SK-N-SH (cell line): ENCODE measurements at regions not wholly inside any gene's neighbourhood (a gene's known extent, or its start where the extent isn't known, plus 50 kb on each side); places are given as distances from the start of the nearest gene placed in this dataset.

ENCODE experiments used
- CHD2 ChIP-seq: fragments of 150-350 bp; IDR thresholded peaks from 2 replicates; pipeline ENCODE4 v1.6.1; 2018; ENCODE audit warnings: low read length; ENCODE audit not compliant: partially characterized antibody
- FOSL2 ChIP-seq: IDR thresholded peaks from 2 replicates; pipeline ENCODE4 v1.4.0; 2012; ENCODE audit warnings: low read depth, mild to moderate bottlenecking, moderate library complexity, borderline replicate concordance
- GABPA ChIP-seq: IDR thresholded peaks from 2 replicates; pipeline ENCODE4 v1.4.0; 2012; ENCODE audit warnings: low read depth, mild to moderate bottlenecking
- JUND ChIP-seq: IDR thresholded peaks from 2 replicates; pipeline ENCODE4 v1.4.0; 2012
- POLR2AphosphoS5 ChIP-seq: IDR thresholded peaks from 2 replicates; pipeline ENCODE4 v1.6.1; 2012; ENCODE audit warnings: low read depth, low read length
- RAD21 ChIP-seq: IDR thresholded peaks from 2 replicates; pipeline ENCODE4 v1.6.1; 2012; ENCODE audit warnings: mild to moderate bottlenecking, low read length
- RCOR1 ChIP-seq: fragments of 150-350 bp; IDR thresholded peaks from 2 replicates; pipeline ENCODE4 v1.6.1; 2017; ENCODE audit warnings: antibody characterized with exemption, low read length
- TCF12 ChIP-seq: IDR thresholded peaks from 2 replicates; pipeline ENCODE4 v1.4.0; 2012
- TF ChIP-seq, protein P1 (sequence below): fragments of 200-600 bp; sonication (generic); IDR thresholded peaks from 2 replicates; pipeline ENCODE4 v1.6.1; 2017; ENCODE audit warnings: antibody characterized with exemption, mild to moderate bottlenecking, moderate library complexity
- TF ChIP-seq, protein P2 (sequence below): fragments of 150-350 bp; IDR thresholded peaks from 2 replicates; pipeline ENCODE4 v1.6.1; 2017; ENCODE audit warnings: antibody characterized with exemption, low read length, low read depth, borderline replicate concordance

DNA sequence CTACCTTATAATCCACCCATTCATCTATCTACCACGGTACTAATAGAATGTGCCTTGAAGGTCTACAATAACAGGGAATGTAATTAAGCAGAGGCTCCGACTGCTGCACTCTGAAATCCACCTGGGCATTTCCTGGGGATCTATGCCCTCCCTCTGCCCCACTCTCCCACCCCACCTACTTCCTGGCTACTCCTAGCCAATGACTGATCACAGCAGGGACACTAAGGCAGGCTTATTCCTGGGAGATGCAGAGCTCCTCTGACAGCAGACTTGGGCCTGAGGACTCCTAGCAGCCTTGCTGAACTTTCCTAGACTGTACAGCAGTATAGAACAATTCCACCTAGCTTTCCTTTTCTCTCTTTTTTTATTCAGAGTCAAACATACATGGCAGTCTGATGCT, 91.1 kb upstream of the DHRS4 start:
- TF ChIP-seq, protein P1, sequence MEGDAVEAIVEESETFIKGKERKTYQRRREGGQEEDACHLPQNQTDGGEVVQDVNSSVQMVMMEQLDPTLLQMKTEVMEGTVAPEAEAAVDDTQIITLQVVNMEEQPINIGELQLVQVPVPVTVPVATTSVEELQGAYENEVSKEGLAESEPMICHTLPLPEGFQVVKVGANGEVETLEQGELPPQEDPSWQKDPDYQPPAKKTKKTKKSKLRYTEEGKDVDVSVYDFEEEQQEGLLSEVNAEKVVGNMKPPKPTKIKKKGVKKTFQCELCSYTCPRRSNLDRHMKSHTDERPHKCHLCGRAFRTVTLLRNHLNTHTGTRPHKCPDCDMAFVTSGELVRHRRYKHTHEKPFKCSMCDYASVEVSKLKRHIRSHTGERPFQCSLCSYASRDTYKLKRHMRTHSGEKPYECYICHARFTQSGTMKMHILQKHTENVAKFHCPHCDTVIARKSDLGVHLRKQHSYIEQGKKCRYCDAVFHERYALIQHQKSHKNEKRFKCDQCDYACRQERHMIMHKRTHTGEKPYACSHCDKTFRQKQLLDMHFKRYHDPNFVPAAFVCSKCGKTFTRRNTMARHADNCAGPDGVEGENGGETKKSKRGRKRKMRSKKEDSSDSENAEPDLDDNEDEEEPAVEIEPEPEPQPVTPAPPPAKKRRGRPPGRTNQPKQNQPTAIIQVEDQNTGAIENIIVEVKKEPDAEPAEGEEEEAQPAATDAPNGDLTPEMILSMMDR = no peak
- TF ChIP-seq, protein P2, sequence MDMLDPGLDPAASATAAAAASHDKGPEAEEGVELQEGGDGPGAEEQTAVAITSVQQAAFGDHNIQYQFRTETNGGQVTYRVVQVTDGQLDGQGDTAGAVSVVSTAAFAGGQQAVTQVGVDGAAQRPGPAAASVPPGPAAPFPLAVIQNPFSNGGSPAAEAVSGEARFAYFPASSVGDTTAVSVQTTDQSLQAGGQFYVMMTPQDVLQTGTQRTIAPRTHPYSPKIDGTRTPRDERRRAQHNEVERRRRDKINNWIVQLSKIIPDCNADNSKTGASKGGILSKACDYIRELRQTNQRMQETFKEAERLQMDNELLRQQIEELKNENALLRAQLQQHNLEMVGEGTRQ = no peak
- no peak for TF ChIP-seq CHD2
- TF ChIP-seq RCOR1 = no peak
- TF ChIP-seq TCF12 = no peak
- TF ChIP-seq FOSL2 = no peak
- no peak for TF ChIP-seq RAD21
- TF ChIP-seq GABPA = no peak
- no peak for TF ChIP-seq POLR2AphosphoS5
- no peak for TF ChIP-seq JUND
